Nephron progenitor cell (in vitro differentiated cells): ENCODE measurements at regions not wholly inside any gene's neighbourhood (a gene's known extent, or its start where the extent isn't known, plus 50 kb on each side); places are given as distances from the start of the nearest gene placed in this dataset.
"Not testable (repeated sequence)": the region's sequence is repeated elsewhere in the genome, so short reads cannot be mapped to it uniquely, and the experiment has no call there.

ENCODE experiments used
- DNase-seq: peaks from one replicate; pipeline ENCODE4 v3.0.0; 2021
- H3K27ac Mint-ChIP-seq: 2 replicates; pipeline ENCODE4 v1.8.0; 2021; ENCODE audit warnings: mild to moderate bottlenecking, moderate library complexity, mixed read lengths
- H3K27me3 Mint-ChIP-seq: 2 replicates; pipeline ENCODE4 v1.8.0; 2021; ENCODE audit warnings: mild to moderate bottlenecking, low read depth, mixed read lengths; ENCODE audit not compliant: poor library complexity
- H3K36me3 Mint-ChIP-seq: 2 replicates; pipeline ENCODE4 v1.8.0; 2021; ENCODE audit warnings: low read depth, mixed read lengths
- H3K4me1 Mint-ChIP-seq: 2 replicates; pipeline ENCODE4 v1.8.0; 2021; ENCODE audit warnings: mixed read lengths
- H3K4me3 Mint-ChIP-seq: 2 replicates; pipeline ENCODE4 v1.8.0; 2021; ENCODE audit warnings: mild to moderate bottlenecking, moderate library complexity, mixed read lengths
- H3K9me3 Mint-ChIP-seq: 2 replicates; pipeline ENCODE4 v1.8.0; 2021; ENCODE audit warnings: mild to moderate bottlenecking, moderate library complexity, mixed read lengths
- CTCF ChIP-seq: fragments of 200-600 bp; sonication (generic); IDR thresholded peaks from 2 replicates; pipeline ENCODE4 v1.5.0; 2021; ENCODE audit warnings: antibody characterized with exemption

DNA sequence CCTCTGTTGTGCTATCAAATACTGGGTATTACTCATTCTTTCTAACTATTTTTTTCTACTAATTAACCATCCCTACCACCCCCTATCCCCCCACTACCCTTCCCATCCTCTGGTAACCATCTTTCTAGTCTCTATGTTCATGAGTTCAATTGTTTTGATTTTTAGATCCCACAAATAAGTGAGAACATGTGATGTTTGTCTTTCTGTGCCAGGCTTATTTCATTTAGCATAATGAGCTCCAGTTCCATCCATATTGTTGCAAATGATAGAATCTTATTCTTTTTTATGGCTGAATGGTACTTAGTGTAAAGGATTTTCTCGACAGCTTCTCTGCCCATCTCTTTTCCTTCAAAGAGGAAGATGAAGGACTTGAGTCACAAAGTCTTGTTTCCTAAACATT lies 138.0 kb upstream of the CPHXL start:
- Mint-ChIP-seq H3K4me3 (no peak overlapping the region), H3K9me3 (no peaks in the 10 kb centered on the region), H3K27ac (no peak overlapping the region), H3K36me3 (no peaks in the 10 kb centered on the region), H3K27me3 (peaks cover 10% of the 10 kb centered on the region), H3K4me1 (peaks cover 38% of the 10 kb centered on the region)
- no peak for TF ChIP-seq CTCF
- no peak for DNase-seq

- Mint-ChIP-seq H3K9me3 (no peaks in the 10 kb centered on the region), H3K4me1 (peaks cover 25% of the 10 kb centered on the region)
- TF ChIP-seq CTCF, result no peak
These were observed 139.4 kb upstream of the CPHXL start for GRCh38 chr16:75865736-75866135.

GRCh38 chr16:75868636-75869632 lies 142.6 kb upstream of the CPHXL start:
- Mint-ChIP-seq H3K36me3 (no peaks in the 10 kb centered on the region), H3K9me3 (no peaks in the 10 kb centered on the region), H3K27me3 (peaks cover 2% of the 10 kb centered on the region), H3K27ac (no peak overlapping the region), H3K4me1 (peaks cover 10% of the 10 kb centered on the region), H3K4me3 (no peak overlapping the region)
- TF ChIP-seq CTCF, result no peak
- no peak for DNase-seq

More at GRCh38 chr16:75865736-75866135, 139.4 kb upstream of the CPHXL start:
- peaks cover 5% of the 10 kb centered on the region for H3K27me3 Mint-ChIP-seq
- no peak overlapping the region for H3K27ac Mint-ChIP-seq
- DNase-seq, result no peak
- no peak overlapping the region for H3K4me3 Mint-ChIP-seq
- H3K36me3 Mint-ChIP-seq, result no peaks in the 10 kb centered on the region

GRCh38 chr16:75881280-75881679 lies 155.0 kb upstream of the CPHXL start:
- not testable (repeated sequence) for DNase-seq, H3K27me3 Mint-ChIP-seq, H3K9me3 Mint-ChIP-seq, H3K36me3 Mint-ChIP-seq, H3K4me1 Mint-ChIP-seq, H3K27ac Mint-ChIP-seq, H3K4me3 Mint-ChIP-seq

DNA sequence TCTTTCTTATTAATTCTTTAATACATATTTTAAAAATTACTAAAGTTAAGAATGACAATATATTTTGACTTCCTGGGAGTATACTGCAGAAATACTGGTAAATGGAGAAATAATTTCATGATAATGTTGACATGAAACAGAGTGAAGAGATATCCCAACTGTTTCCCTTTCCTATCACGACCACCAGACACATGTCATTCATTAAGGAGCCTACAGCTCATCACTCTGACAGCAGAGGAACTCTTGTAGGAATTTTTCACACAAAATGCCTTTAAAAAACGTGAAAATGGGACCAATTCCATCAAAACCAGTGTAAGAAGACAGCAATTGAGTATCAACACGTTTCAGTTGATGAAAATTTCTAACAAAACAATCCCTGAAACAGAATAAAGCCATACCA lies 172.9 kb upstream of the CPHXL start:
- no peak overlapping the region for H3K27ac Mint-ChIP-seq
- TF ChIP-seq CTCF, result no peak
- no peaks in the 10 kb centered on the region for H3K36me3 Mint-ChIP-seq
- no peaks in the 10 kb centered on the region for H3K9me3 Mint-ChIP-seq
- H3K4me1 Mint-ChIP-seq, result no peaks in the 10 kb centered on the region
- DNase-seq, result no peak
- no peak overlapping the region for H3K4me3 Mint-ChIP-seq
- no peaks in the 10 kb centered on the region for H3K27me3 Mint-ChIP-seq

DNA sequence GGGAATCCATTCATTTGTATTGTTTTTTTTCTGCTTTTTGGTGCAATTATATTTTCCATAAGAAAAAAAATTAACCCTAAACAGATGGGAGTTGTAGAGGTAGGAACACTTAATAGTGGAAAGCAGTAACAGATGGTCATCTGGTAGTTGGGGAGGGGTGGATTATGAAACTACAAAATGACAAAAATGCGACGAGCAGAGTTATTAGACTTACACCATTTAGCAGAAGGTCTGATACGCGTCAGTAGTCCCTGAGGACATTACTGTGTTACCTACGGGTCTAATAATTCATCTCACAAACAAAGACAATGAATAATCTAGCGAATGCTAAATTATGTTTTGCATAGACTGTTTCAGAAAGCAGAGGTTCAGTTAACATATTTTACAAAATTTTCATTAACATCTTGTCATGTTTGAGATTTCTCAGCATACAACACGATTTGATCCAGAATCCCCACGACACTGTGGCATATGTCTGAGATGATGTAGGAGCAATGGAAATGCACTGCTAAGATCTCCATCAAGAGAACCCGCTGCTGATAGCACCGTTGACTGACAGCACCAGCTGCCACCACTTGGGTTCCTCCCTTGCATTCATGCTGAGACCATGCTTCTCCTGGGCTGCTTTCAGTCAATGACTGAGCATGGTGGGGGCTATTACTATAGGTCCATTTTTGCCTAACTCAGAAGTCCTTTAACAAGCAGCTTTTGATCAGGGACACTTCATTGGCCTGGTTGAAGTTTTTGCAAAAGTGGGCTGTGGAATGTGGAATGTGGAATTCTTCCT lies 182.2 kb upstream of the CPHXL start:
- no peak overlapping the region for H3K27ac Mint-ChIP-seq
- no peak overlapping the region for H3K4me3 Mint-ChIP-seq
- no peak for TF ChIP-seq CTCF
- no peak for DNase-seq
- peaks cover 12% of the 10 kb centered on the region for H3K27me3 Mint-ChIP-seq
- peaks cover 4% of the 10 kb centered on the region for H3K9me3 Mint-ChIP-seq
- peaks cover 3% of the 10 kb centered on the region for H3K4me1 Mint-ChIP-seq
- no peaks in the 10 kb centered on the region for H3K36me3 Mint-ChIP-seq
